Tibial nerve (tissue), 4 donors: ENCODE measurements at regions not wholly inside any gene's neighbourhood (a gene's known extent, or its start where the extent isn't known, plus 50 kb on each side); places are given as distances from the start of the nearest gene placed in this dataset.

Experiments
- DNase-seq, 2 donors: peaks; one replicate each; pipeline ENCODE4 v3.0.0-alpha.2; 2019; ENCODE audit warnings: low spot score in 2 of 2
- H3K27ac ChIP-seq, 4 donors: fragments of 200-600 bp; sonication (generic) in 3 of 4; one replicate each; pipeline ENCODE4 v1.5.1; 2017 to 2019; ENCODE audit warnings: mild to moderate bottlenecking in 1 of 4
- H3K27me3 ChIP-seq, 2 donors: fragments of 200-600 bp; sonication (generic) in 1 of 2; one replicate each; pipeline versions ENCODE4 v1.5.1 to v1.6.0; 2017 to 2019
- H3K36me3 ChIP-seq, 3 donors: fragments of 200-600 bp; sonication (generic); one replicate each; pipeline ENCODE4 v1.5.1; 2018 to 2019
- H3K4me1 ChIP-seq, 4 donors: fragments of 200-600 bp; sonication (generic) in 3 of 4; one replicate each; pipeline ENCODE4 v1.5.1; 2017 to 2019
- H3K4me3 ChIP-seq, 4 donors: fragments of 200-600 bp; sonication (generic) in 3 of 4; one replicate each; pipeline ENCODE4 v1.5.1; 2017 to 2019; ENCODE audit warnings: mild to moderate bottlenecking in 1 of 4, moderate library complexity in 1 of 4
- H3K9me3 ChIP-seq, 4 donors: fragments of 200-600 bp; sonication (generic) in 3 of 4; one replicate each; pipeline ENCODE4 v1.5.1; 2017 to 2019
- EP300 ChIP-seq, 2 donors: sonication (generic); formaldehyde crosslinking; IDR thresholded peaks; one replicate each; pipeline ENCODE4 v1.6.1; 2017; ENCODE audit warnings: antibody characterized with exemption in 2 of 2, mild to moderate bottlenecking in 1 of 2
- POLR2A ChIP-seq, 2 donors: fragments of 450-650 bp; IDR thresholded peaks; one replicate each; pipeline ENCODE4 v1.6.1; 2017; ENCODE audit warnings: antibody characterized with exemption in 2 of 2, mild to moderate bottlenecking in 2 of 2, moderate library complexity in 2 of 2
- WGBS, 2 donors: methylation state at CpG; one replicate each; pipeline ENCODE4 v1.1.5; 2018; 5-methylcytosine and 5-hydroxymethylcytosine counted together
- TF ChIP-seq, protein P1 (sequence below), 5 experiments: fragments of 200-600 bp in 3 of 5; fragments of 450-650 bp in 2 of 5; sonication (generic) in 3 of 5; IDR thresholded peaks; one replicate each; pipeline ENCODE4 v1.5.1; 2016 to 2019; ENCODE audit warnings: antibody characterized with exemption in 5 of 5, mild to moderate bottlenecking in 3 of 5, moderate library complexity in 2 of 5

DNA sequence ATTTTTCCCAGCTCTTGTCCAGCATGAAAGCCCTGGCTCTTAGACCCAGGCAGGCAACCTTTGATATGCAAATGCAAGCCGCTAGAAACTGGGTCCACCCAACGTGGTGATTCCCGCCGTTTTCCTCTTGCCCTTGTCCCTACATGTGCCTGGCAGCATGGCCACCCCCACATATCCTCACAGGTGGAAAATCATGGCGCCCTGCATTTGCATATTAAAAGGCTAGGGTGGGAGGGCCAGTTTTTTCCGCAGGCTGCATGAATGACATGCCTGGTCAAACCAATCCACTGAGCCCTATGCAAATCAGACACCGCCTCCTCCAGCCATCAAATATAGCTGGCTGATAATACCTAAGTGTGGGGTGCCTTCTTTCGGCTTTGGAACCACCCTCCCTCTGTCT is 1091.8 kb upstream of the NXPH2 start:
- Histone ChIP-seq H3K4me1 (no peaks in the 10 kb centered on the region), H3K4me3 (no peak overlapping the region), H3K27me3 (no peaks in the 10 kb centered on the region), H3K36me3 (no peaks in the 10 kb centered on the region), H3K9me3 (no peaks in the 10 kb centered on the region), H3K27ac (no peak overlapping the region)
- TF ChIP-seq, protein P1, sequence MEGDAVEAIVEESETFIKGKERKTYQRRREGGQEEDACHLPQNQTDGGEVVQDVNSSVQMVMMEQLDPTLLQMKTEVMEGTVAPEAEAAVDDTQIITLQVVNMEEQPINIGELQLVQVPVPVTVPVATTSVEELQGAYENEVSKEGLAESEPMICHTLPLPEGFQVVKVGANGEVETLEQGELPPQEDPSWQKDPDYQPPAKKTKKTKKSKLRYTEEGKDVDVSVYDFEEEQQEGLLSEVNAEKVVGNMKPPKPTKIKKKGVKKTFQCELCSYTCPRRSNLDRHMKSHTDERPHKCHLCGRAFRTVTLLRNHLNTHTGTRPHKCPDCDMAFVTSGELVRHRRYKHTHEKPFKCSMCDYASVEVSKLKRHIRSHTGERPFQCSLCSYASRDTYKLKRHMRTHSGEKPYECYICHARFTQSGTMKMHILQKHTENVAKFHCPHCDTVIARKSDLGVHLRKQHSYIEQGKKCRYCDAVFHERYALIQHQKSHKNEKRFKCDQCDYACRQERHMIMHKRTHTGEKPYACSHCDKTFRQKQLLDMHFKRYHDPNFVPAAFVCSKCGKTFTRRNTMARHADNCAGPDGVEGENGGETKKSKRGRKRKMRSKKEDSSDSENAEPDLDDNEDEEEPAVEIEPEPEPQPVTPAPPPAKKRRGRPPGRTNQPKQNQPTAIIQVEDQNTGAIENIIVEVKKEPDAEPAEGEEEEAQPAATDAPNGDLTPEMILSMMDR (IDR thresholded peaks at IDR 0.05) = no peak
- TF ChIP-seq POLR2A (IDR thresholded peaks at IDR 0.05) (no peak), EP300 (IDR thresholded peaks at IDR 0.05) (no peak)
- DNase-seq = no peak
- 91 to 94% methylated on average over 8 of the region's 8 CpGs for whole genome bisulfite sequencing, 2 donors

DNA sequence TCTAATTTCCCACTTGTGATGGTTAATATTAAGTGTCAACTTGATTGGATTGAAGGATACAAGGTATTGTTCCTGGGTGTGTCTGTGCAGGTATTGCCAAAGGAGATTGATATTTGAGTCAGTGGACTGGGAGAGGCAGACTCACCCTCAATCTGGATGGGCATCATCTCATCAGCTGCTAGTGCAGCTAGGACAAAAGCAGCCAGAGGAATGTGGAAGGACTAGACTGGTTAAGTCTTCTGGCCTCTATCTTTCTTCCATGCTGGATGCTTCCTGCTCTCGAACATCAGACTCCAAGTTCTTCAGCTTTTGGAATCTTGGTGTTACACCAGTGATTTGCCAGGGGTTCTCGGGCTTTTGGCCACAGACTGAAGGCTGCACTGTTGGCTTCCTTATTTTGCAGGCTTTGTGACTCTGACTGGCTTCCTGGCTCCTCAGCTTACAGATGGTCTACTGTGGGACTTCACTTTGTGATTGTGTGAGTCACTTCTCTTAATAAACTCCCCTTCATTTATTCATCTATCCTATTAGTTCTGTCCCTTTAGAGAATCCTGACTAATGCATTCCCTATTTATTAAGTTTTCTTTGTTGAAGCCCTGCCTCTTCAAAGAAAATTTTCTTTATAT is 1087.5 kb upstream of the NXPH2 start:
- Histone ChIP-seq H3K36me3 (no peaks in the 10 kb centered on the region), H3K27me3 (no peaks in the 10 kb centered on the region), H3K4me1 (no peaks in the 10 kb centered on the region), H3K4me3 (no peak overlapping the region), H3K27ac (no peak overlapping the region), H3K9me3 (peaks cover 0 to 12% (median 0%) of the 10 kb centered on the region in 4 donors)
- TF ChIP-seq EP300 (IDR thresholded peaks at IDR 0.05) = no peak
- no peak for TF ChIP-seq POLR2A (IDR thresholded peaks at IDR 0.05)
- TF ChIP-seq, protein P1 (IDR thresholded peaks at IDR 0.05) = no peak
- DNase-seq = no peak
- 72 to 81% methylated on average over 2 of the region's 2 CpGs for WGBS, 2 donors

DNA sequence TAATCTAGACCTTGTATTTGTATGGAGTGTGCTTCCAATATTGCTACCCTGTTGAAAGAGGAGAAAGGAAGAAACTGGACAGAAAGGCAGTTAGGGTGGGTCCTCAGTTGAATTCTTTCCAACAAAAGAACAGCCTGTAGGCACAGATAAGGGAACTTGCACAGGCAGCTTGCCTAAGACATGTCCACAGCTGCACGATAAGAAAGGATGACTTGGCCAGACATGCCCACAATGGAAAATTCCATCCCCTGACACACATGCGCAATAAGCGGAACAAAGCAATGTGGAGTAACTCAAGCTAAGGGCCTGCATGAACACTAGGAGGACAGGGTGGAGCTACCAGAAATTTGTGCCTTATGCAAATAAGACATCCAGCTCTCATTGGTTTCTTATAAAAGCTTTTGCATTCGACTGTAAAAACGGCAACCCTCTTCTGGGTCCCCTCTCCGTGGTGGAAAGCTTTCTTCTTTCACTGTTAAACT is 1084.7 kb upstream of the NXPH2 start:
- Histone ChIP-seq H3K27ac (no peak overlapping the region), H3K4me1 (no peaks in the 10 kb centered on the region), H3K4me3 (no peak overlapping the region), H3K9me3 (peaks cover 0 to 18% (median 0%) of the 10 kb centered on the region in 4 donors), H3K27me3 (no peaks in the 10 kb centered on the region), H3K36me3 (no peaks in the 10 kb centered on the region)
- WGBS, 2 donors = 74 to 80% methylated on average over 6 of the region's 6 CpGs
- no peak for DNase-seq
- TF ChIP-seq POLR2A (IDR thresholded peaks at IDR 0.05) (no peak), EP300 (IDR thresholded peaks at IDR 0.05) (no peak)
- TF ChIP-seq, protein P1 (IDR thresholded peaks at IDR 0.05) = no peak

DNA sequence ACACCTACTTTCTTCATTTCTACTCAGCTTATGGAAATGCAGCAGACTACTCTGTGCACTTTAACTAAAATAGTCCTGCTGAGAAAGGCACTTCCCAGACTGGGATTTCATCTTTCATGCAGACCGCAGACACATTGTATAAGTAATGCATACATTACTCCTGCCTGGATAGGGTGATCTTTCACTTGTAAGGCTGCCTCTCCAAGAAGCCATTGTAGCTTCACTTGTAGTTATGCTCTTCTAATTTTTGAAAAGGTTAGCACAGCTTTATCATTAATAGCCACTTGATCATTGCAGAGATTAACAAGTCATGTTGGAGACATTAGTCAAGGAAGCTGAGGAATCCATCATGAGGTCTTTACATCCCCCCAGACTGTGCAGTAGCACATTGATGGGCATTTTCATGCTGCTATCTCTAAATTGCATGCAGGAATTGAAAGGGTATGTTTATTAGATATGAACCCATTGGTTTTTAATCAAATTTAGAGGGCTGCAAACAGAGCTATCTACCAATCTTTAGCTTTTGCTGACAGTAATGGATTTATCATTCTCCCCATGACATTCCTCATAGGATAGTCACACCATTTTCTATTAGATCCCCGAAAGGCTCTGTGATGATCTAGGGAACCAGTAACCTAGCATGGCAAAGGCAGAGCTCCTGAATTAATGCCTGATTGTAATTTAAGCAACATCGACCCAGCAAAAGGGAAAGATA is 1074.7 kb upstream of the NXPH2 start:
- no peaks in the 10 kb centered on the region for H3K36me3 ChIP-seq
- 89 to 94% methylated on average over 3 of the region's 3 CpGs for WGBS, 2 donors
- TF ChIP-seq, protein P1 (IDR thresholded peaks at IDR 0.05) = no peak
- TF ChIP-seq EP300 (IDR thresholded peaks at IDR 0.05) = no peak
- no peak for TF ChIP-seq POLR2A (IDR thresholded peaks at IDR 0.05)
- no peak overlapping the region for H3K27ac ChIP-seq
- no peaks in the 10 kb centered on the region for H3K9me3 ChIP-seq
- no peaks in the 10 kb centered on the region for H3K27me3 ChIP-seq
- no peak for DNase-seq
- no peaks in the 10 kb centered on the region for H3K4me1 ChIP-seq
- H3K4me3 ChIP-seq = no peak overlapping the region

DNA sequence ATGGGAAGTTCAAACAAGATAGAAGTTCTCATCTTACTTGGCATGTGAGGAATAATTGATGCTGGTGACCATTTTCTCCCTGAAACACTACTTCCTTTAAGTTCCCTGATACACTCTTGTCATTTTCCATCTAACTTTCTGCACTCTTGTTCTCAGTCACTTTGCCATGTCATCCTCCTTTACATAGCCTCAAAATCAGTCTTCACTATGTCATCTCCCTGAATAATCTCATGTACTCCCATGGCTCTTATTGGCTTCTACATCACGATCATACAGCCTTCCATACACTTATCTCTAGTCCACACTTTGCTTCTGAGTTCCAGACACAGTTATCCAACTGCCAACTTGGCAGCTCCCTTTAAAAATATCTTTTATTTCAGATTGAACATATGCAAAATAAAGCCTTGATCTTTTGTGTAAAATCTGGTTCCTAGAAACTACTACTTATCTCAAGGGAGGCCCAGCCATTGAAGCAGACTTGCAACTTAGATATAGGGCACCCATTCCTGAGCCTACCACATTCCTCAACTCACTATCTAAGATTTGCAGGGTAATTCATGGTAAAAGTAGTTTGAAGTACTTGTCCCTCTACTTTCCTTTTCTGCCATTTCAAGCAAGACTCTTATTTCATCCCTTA is 1070.2 kb upstream of the NXPH2 start:
- Histone ChIP-seq H3K4me1 (no peaks in the 10 kb centered on the region), H3K27ac (no peak overlapping the region), H3K36me3 (no peaks in the 10 kb centered on the region), H3K4me3 (no peak overlapping the region), H3K9me3 (no peaks in the 10 kb centered on the region), H3K27me3 (no peaks in the 10 kb centered on the region)
- no peak for DNase-seq
- 78 to 84% methylated on average over 1 of the region's 1 CpG for WGBS, 2 donors
- TF ChIP-seq EP300 (IDR thresholded peaks at IDR 0.05) (no peak), POLR2A (IDR thresholded peaks at IDR 0.05) (no peak)
- TF ChIP-seq, protein P1 (IDR thresholded peaks at IDR 0.05) = no peak
